Endothelial cell of umbilical vein (primary cell): ENCODE measurements at regions not wholly inside any gene's neighbourhood (a gene's known extent, or its start where the extent isn't known, plus 50 kb on each side); places are given as distances from the start of the nearest gene placed in this dataset.
A peak's percentile ranks its signal among the peaks of the same experiment; 100 is the strongest.

Experiments
- BruUV-seq: library from RNA; stranded (reverse); fragments of 400-500 nt; replicated peaks from 2 replicates; lab custom pipeline; 2021; lab: Mats Ljungman, UMichigan
- CTCF ChIA-PET: fragments of 300-600, 350-600 bp; sonication (Branson Sonifier 250); formaldehyde crosslinking; loops from one replicate; lab custom pipeline; 2021; ENCODE audit warnings: antibody characterized with exemption, inconsistent platforms; lab: Charles Lee
- POLR2A ChIA-PET: fragments of 300-600, 350-600 bp; sonication (Branson Sonifier 250); formaldehyde crosslinking; loops from one replicate; lab custom pipeline; 2021; ENCODE audit warnings: antibody characterized with exemption, inconsistent platforms; lab: Charles Lee
- DNase-seq: peaks from one replicate; pipeline ENCODE4 v3.0.0-alpha.2; 2011; ENCODE audit warnings: low read depth, low spot score
- FAIRE-seq: peaks from 2 replicates; lab custom pipeline; 2011; peaks lifted over from hg19 to GRCh38; lab: Jason Lieb, UNC
- H2AFZ ChIP-seq: 2 replicates; pipeline ENCODE4 v1.6.0; 2012; ENCODE audit warnings: low read depth, low read length, control low read depth, inconsistent platforms
- H3K27ac ChIP-seq: 2 replicates; pipeline ENCODE4 v1.5.1; 2011; ENCODE audit warnings: low read depth, mild to moderate bottlenecking, control low read depth, low read length, moderate library complexity; ENCODE audit not compliant: insufficient read depth
- H3K27me3 ChIP-seq, 2 experiments: 2 replicates each; pipeline versions ENCODE4 v1.6.0 to v1.6.1; 2011; ENCODE audit warnings: low read length in 2 of 2, mixed read lengths in 1 of 2; ENCODE audit not compliant: control insufficient read depth in 2 of 2, insufficient read depth in 2 of 2
- H3K36me3 ChIP-seq, 2 experiments: 2 replicates in 1 of 2; 3 replicates in 1 of 2; pipeline ENCODE4 v1.5.1; 2011; ENCODE audit warnings: low read length in 2 of 2, mild to moderate bottlenecking in 1 of 2, moderate library complexity in 1 of 2; ENCODE audit not compliant: control insufficient read depth in 2 of 2, insufficient read depth in 2 of 2; ENCODE audit errors: extremely low read depth in 1 of 2
- H3K4me1 ChIP-seq: 3 replicates; pipeline ENCODE4 v1.5.1; 2011; ENCODE audit warnings: mild to moderate bottlenecking, low read length; ENCODE audit not compliant: control insufficient read depth, insufficient read depth; ENCODE audit errors: extremely low read depth
- H3K4me2 ChIP-seq: 2 replicates; pipeline ENCODE4 v1.6.1; 2011; ENCODE audit warnings: low read length, control low read depth, mixed read lengths; ENCODE audit not compliant: insufficient read depth
- H3K4me3 ChIP-seq, 3 experiments: fragments of 200-600 bp in 1 of 3; sonication (generic), shearing (Covaris generic) in 1 of 3; replicated peaks in 1 of 3; 2 replicates each; pipeline ENCODE4 v1.5.1; 2011 to 2016; ENCODE audit warnings: control low read depth in 3 of 3, low read length in 3 of 3, mild to moderate bottlenecking in 2 of 3, inconsistent platforms in 1 of 3, low read depth in 1 of 3, moderate library complexity in 1 of 3; ENCODE audit not compliant: insufficient read depth in 1 of 3
- H3K79me2 ChIP-seq: 2 replicates; pipeline ENCODE4 v1.6.0; 2012; ENCODE audit warnings: low read length, inconsistent platforms; ENCODE audit not compliant: control insufficient read depth, insufficient read depth
- H3K9ac ChIP-seq: replicated peaks from 2 replicates; pipeline ENCODE3; 2011; ENCODE audit warnings: low read length, control low read depth; ENCODE audit not compliant: insufficient read depth; ENCODE audit errors: extremely low read depth
- H3K9me1 ChIP-seq: replicated peaks from 3 replicates; pipeline ENCODE4 v1.6.0; 2011; ENCODE audit warnings: mild to moderate bottlenecking, low read length; ENCODE audit not compliant: control insufficient read depth, insufficient read depth; ENCODE audit errors: extremely low read depth
- H3K9me3 ChIP-seq: replicated peaks from 2 replicates; pipeline ENCODE4 v1.5.1; 2012; ENCODE audit warnings: low read length, inconsistent platforms; ENCODE audit not compliant: control insufficient read depth, insufficient read depth
- H4K20me1 ChIP-seq: replicated peaks from 2 replicates; pipeline ENCODE3; 2011; ENCODE audit warnings: mild to moderate bottlenecking, low read length; ENCODE audit not compliant: control insufficient read depth, insufficient read depth; ENCODE audit errors: extremely low read depth
- CTCF ChIP-seq, 2 donors: IDR thresholded peaks; 1 replicate in 1 of 2; 2 replicates in 1 of 2; pipeline ENCODE4 v1.5.1; 2011; ENCODE audit warnings: low read length in 2 of 2, mild to moderate bottlenecking in 2 of 2, moderate library complexity in 2 of 2, control low read depth in 1 of 2, inconsistent platforms in 1 of 2, low read depth in 1 of 2; ENCODE audit not compliant: insufficient read depth in 1 of 2; ENCODE audit errors: extremely low read depth in 1 of 2
- EZH2 ChIP-seq: IDR thresholded peaks from 2 replicates; pipeline ENCODE4 v1.6.1; 2012; ENCODE audit warnings: borderline replicate concordance, low read depth, mild to moderate bottlenecking, moderate library complexity, low read length, inconsistent platforms; ENCODE audit not compliant: severe bottlenecking
- FOS ChIP-seq: IDR thresholded peaks from 2 replicates; pipeline ENCODE4 v1.6.1; 2011; ENCODE audit warnings: mild to moderate bottlenecking, low read length, moderate library complexity, borderline replicate concordance; ENCODE audit not compliant: insufficient read depth
- GATA2 ChIP-seq: IDR thresholded peaks from 2 replicates; pipeline ENCODE4 v1.7.0; 2011; ENCODE audit warnings: low read depth, mild to moderate bottlenecking, moderate library complexity, mixed read lengths, low read length; ENCODE audit not compliant: insufficient read length, insufficient read depth
- JUN ChIP-seq: IDR thresholded peaks from 2 replicates; pipeline ENCODE4 v1.6.1; 2011; ENCODE audit warnings: borderline replicate concordance, low read depth; ENCODE audit not compliant: insufficient read length, insufficient read depth
- MYC ChIP-seq: IDR thresholded peaks from one replicate; pipeline ENCODE4 v1.6.1; 2011; ENCODE audit warnings: mild to moderate bottlenecking, low read depth, low read length
- POLR2A ChIP-seq: IDR thresholded peaks from 2 replicates; pipeline ENCODE4 v1.6.1; 2012; ENCODE audit warnings: low read depth, mild to moderate bottlenecking, control low read depth, low read length
- POLR2AphosphoS5 ChIP-seq: IDR thresholded peaks from 2 replicates; pipeline ENCODE4 v1.6.1; 2012; ENCODE audit warnings: low read depth, mild to moderate bottlenecking, control low read depth, low read length, moderate library complexity; ENCODE audit not compliant: insufficient read depth
- dilution Hi-C: fragments of 300-500 bp; cut with MboI; formaldehyde crosslinking; loops from one replicate; pipeline ENCODE4 v1.15.0; 2019; ENCODE audit warnings: low sequenced_read_pairs; ENCODE audit not compliant: extremely low pct_ligation_motif_present
- intact Hi-C: fragments of 100-400 bp; cut with micrococcal nuclease; formaldehyde crosslinking; loops from one replicate; pipeline ENCODE4 v1.10.0; 2022
- TF ChIP-seq, protein P1 (sequence below): IDR thresholded peaks from 2 replicates; pipeline ENCODE4 v1.6.1; 2011; ENCODE audit not compliant: insufficient read depth, insufficient read length

DNA sequence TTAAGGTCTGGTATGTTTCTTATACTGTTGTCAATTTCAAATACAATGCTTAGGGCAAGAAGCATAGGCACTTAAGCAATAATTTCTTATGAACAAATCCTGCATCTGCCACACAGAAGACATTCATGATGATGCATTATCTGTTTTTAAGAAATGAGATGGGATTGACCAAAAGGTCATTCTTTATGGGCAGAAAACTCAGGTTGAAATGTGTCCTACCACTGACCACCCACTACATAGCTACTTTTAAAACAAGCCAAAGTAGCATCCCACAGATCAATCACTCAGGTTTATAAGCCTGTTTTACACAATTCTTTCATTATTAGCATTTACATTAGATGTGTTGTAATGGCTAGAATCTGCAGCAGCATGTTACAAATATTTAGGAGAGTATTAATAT lies 617.8 kb downstream of the PCDH7 start:
- Histone ChIP-seq H3K36me3 (no peaks in the 10 kb centered on the region), H3K27me3 (no peaks in the 10 kb centered on the region), H3K4me2 (no peak overlapping the region), H3K27ac (no peak overlapping the region), H2AFZ (no peak overlapping the region), H3K4me3 (no peak overlapping the region), H4K20me1 (no peaks in the 10 kb centered on the region), H3K79me2 (no peaks in the 10 kb centered on the region), H3K9me3 (no peaks in the 10 kb centered on the region), H3K9me1 (no peaks in the 10 kb centered on the region), H3K9ac (no peak overlapping the region), H3K4me1 (no peaks in the 10 kb centered on the region)
- peak; percentile 26 for DNase-seq
- no TSS peak for BruUV-seq
- intact Hi-C loops: no loop called here
- ChIA-PET POLR2A (no interaction called here), CTCF (interaction anchor here (1.6 kb wide), 1 partner anchor 31 kb away, joined by 6 read pairs; no protein-coding TSS in a partner anchor)
- dilution Hi-C loops: no loop called here
- TF ChIP-seq CTCF (IDR thresholded peaks at IDR 0.05; ENCODE audit: extremely low read depth in 1 of 2, insufficient read depth in 1 of 2, low read depth in 1 of 2, low read length in 2 of 2): no peak
- TF ChIP-seq MYC: no peak
- no peak for FAIRE-seq

DNA sequence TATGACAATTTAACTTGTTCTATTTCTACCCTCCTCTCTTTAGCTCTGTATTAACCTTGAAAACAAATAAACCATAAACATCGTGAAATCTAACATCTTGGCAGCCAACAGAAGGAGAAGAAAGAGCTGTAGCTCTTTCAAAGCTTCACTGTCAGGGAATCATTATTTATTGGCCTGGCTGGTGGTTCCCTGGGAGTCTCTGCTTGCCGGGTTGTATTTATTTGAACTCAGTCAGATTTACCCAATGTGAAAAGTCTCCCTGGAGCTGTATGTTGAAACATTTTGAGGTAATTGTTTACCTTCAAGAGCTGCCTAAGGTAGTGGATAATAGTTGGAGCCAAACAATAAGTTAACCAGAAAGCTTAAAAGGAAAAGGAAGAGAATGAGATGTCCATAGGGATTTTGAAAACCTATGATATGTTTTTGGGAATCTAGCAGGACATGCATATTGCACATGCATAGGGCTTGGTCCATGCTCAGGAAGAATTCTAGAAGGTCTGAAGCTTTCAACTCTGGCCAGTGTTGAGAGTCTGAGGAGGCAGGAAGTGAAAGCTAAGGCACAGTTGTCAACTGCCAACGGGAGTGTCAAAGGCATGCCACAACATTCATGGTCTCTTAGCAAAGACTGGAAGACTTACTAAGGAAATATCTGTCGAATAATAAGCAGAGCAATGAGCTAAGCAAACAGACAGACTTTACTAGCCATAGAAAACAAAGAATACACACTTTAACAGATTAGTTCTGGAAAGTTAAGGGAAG lies 621.6 kb downstream of the PCDH7 start:
- H3K79me2 ChIP-seq: no peaks in the 10 kb centered on the region
- ChIA-PET POLR2A (no interaction called here), CTCF (interaction anchor here (1.1 kb wide), 1 partner anchor 333 kb away, joined by 3 read pairs; no protein-coding TSS in a partner anchor)
- no peaks in the 10 kb centered on the region for H3K9me3 ChIP-seq
- no peak overlapping the region for H3K27ac ChIP-seq
- no peaks in the 10 kb centered on the region for H3K27me3 ChIP-seq
- intact Hi-C loops: no loop called here
- H3K36me3 ChIP-seq: no peaks in the 10 kb centered on the region
- TF ChIP-seq EZH2: no peak
- TF ChIP-seq POLR2AphosphoS5: no peak
- TF ChIP-seq JUN: no peak
- no peak for TF ChIP-seq POLR2A
- TF ChIP-seq, protein P1, sequence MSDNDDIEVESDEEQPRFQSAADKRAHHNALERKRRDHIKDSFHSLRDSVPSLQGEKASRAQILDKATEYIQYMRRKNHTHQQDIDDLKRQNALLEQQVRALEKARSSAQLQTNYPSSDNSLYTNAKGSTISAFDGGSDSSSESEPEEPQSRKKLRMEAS: no peak
- TF ChIP-seq CTCF (IDR thresholded peaks at IDR 0.05; ENCODE audit: extremely low read depth in 1 of 2, insufficient read depth in 1 of 2, low read depth in 1 of 2, low read length in 2 of 2): no peak
- TF ChIP-seq MYC: no peak
- no peak for TF ChIP-seq GATA2
- TF ChIP-seq FOS: no peak
- DNase-seq: no peak
- H3K4me2 ChIP-seq: no peak overlapping the region
- H2AFZ ChIP-seq: no peak overlapping the region
- no TSS peak for BruUV-seq
- no peak for FAIRE-seq
- dilution Hi-C loops: no loop called here
- H3K4me3 ChIP-seq: no peak overlapping the region
- H3K4me1 ChIP-seq: no peaks in the 10 kb centered on the region
- no peaks in the 10 kb centered on the region for H4K20me1 ChIP-seq
- H3K9ac ChIP-seq: no peak overlapping the region
- no peaks in the 10 kb centered on the region for H3K9me1 ChIP-seq
